GM12878 (cell line): ENCODE measurements at regions not wholly inside any gene's neighbourhood (a gene's known extent, or its start where the extent isn't known, plus 50 kb on each side); places are given as distances from the start of the nearest gene placed in this dataset.

Experiments used
- ATAC-seq: fragments of 200-7000 bp; cut with Tn5 transposase; 3 replicates; pipeline ENCODE4 v1.9.1; 2020; ENCODE audit warnings: mild to moderate bottlenecking, moderate library complexity
- BruUV-seq: library from RNA; stranded (reverse); fragments of 400-500 nt; replicated peaks from 2 replicates; lab custom pipeline; 2021; lab: Mats Ljungman, UMichigan
- CTCF ChIA-PET: fragments of 300-600 bp; sonication (Branson Sonifier 250); formaldehyde crosslinking; extraction: SDS; loops from one replicate; lab custom pipeline; 2021; ENCODE audit warnings: inconsistent platforms; lab: Yijun Ruan, JAX
- POLR2A ChIA-PET: fragments of 350-600 bp; formaldehyde crosslinking; extraction: SDS; loops from one replicate; lab custom pipeline; 2021; ENCODE audit warnings: inconsistent platforms; lab: Charles Lee
- RAD21 ChIA-PET: fragments of 300-600 bp; sonication (Branson Sonifier 250); formaldehyde crosslinking; loops from one replicate; lab custom pipeline; 2023; ENCODE audit warnings: antibody characterized with exemption; ENCODE audit not compliant: unreplicated experiment; lab: Charles Lee
- SMC1A ChIA-PET: fragments of 300-600 bp; sonication (Branson Sonifier 250); formaldehyde crosslinking; loops from one replicate; lab custom pipeline; 2023; ENCODE audit not compliant: unreplicated experiment, uncharacterized antibody; lab: Charles Lee
- DNase-seq: peaks from one replicate; pipeline ENCODE4 v3.0.0-alpha.2; 2011; ENCODE audit warnings: low read depth, low spot score
- FAIRE-seq: peaks from 3 replicates; lab custom pipeline; 2011; peaks lifted over from hg19 to GRCh38; lab: Jason Lieb, UNC
- H2AFZ ChIP-seq: 2 replicates; pipeline ENCODE4 v1.6.0; 2011; ENCODE audit warnings: low read depth, low read length, control low read depth; ENCODE audit not compliant: control insufficient read depth
- H3K27ac ChIP-seq: 2 replicates; pipeline ENCODE4 v1.5.1; 2011; ENCODE audit warnings: control low read depth; ENCODE audit not compliant: control insufficient read depth, insufficient read depth
- H3K27me3 ChIP-seq, 2 experiments: replicated peaks in 1 of 2; 2 replicates each; pipeline versions ENCODE4 v1.6.0 to v1.6.1; 2011; ENCODE audit warnings: low read length in 1 of 2; ENCODE audit not compliant: control insufficient read depth in 2 of 2, insufficient read depth in 2 of 2
- H3K36me3 ChIP-seq, 2 experiments: 2 replicates each; pipeline ENCODE4 v1.5.1; 2011; ENCODE audit warnings: low read length in 1 of 2; ENCODE audit not compliant: control insufficient read depth in 2 of 2, insufficient read depth in 2 of 2
- H3K4me1 ChIP-seq: 2 replicates; pipeline ENCODE4 v1.6.1; 2011; ENCODE audit warnings: mild to moderate bottlenecking, low read length, moderate library complexity, mixed read lengths; ENCODE audit not compliant: control insufficient read depth, insufficient read depth
- H3K4me2 ChIP-seq: 2 replicates; pipeline ENCODE4 v1.6.0; 2011; ENCODE audit warnings: control low read depth; ENCODE audit not compliant: control insufficient read depth, insufficient read depth
- H3K4me3 ChIP-seq: fragments of 200-600 bp; sonication (generic); 2 replicates; pipeline ENCODE4 v1.5.1; 2016
- H3K79me2 ChIP-seq: 2 replicates; pipeline ENCODE4 v1.6.0; 2011; ENCODE audit warnings: low read length; ENCODE audit not compliant: control insufficient read depth, insufficient read depth
- H3K9ac ChIP-seq: 2 replicates; pipeline ENCODE4 v1.8.0; 2011; ENCODE audit warnings: low read length, control low read depth, mixed read lengths; ENCODE audit not compliant: control insufficient read depth, insufficient read depth
- H3K9me3 ChIP-seq: replicated peaks from 3 replicates; pipeline ENCODE4 v1.5.1; 2011; ENCODE audit warnings: mild to moderate bottlenecking, low read length; ENCODE audit not compliant: control insufficient read depth, insufficient read depth
- H4K20me1 ChIP-seq: 2 replicates; pipeline ENCODE4 v1.6.0; 2011; ENCODE audit not compliant: control insufficient read depth, insufficient read depth
- ATF7 ChIP-seq: fragments of 450-650 bp; IDR thresholded peaks from 2 replicates; pipeline ENCODE4 v1.6.1; 2016; ENCODE audit warnings: low read depth, mild to moderate bottlenecking
- BCLAF1 ChIP-seq: fragments of 450-650 bp; IDR thresholded peaks from 2 replicates; pipeline ENCODE4 v1.6.1; 2017; ENCODE audit warnings: antibody characterized with exemption, mild to moderate bottlenecking, moderate library complexity
- BMI1 ChIP-seq: fragments of 450-650 bp; IDR thresholded peaks from 2 replicates; pipeline ENCODE4 v1.6.1; 2016; ENCODE audit warnings: mild to moderate bottlenecking, moderate library complexity, borderline replicate concordance
- CEBPB ChIP-seq, 2 experiments: fragments of 150-350 bp in 1 of 2; IDR thresholded peaks; 2 replicates each; pipeline ENCODE4 v1.6.1; 2012 to 2014; ENCODE audit warnings: low read depth in 2 of 2, low read length in 2 of 2, borderline replicate concordance in 1 of 2, inconsistent platforms in 1 of 2
- IKZF1 ChIP-seq: fragments of 450-650 bp; conservative IDR thresholded peaks from 2 replicates; pipeline ENCODE4 v1.6.1; 2017; ENCODE audit warnings: antibody characterized with exemption, mild to moderate bottlenecking
- JUNB ChIP-seq: IDR thresholded peaks from 2 replicates; pipeline ENCODE4 v1.6.1; 2016; ENCODE audit warnings: antibody characterized with exemption, mild to moderate bottlenecking
- JUND ChIP-seq: IDR thresholded peaks from 2 replicates; pipeline ENCODE4 v1.6.1; 2012; ENCODE audit warnings: low read depth, mild to moderate bottlenecking, low read length, improper control_type of control experiment, moderate library complexity
- NR2F1 ChIP-seq: fragments of 450-650 bp; conservative IDR thresholded peaks from 2 replicates; pipeline ENCODE4 v1.6.1; 2017; ENCODE audit warnings: mild to moderate bottlenecking
- POLR2AphosphoS5 ChIP-seq: IDR thresholded peaks from 2 replicates; pipeline ENCODE4 v1.6.1; 2011; ENCODE audit warnings: mild to moderate bottlenecking, low read length, inconsistent platforms
- SRF ChIP-seq, 2 experiments: IDR thresholded peaks; 2 replicates each; pipeline ENCODE4 v1.6.1; 2011; ENCODE audit warnings: low read depth in 2 of 2, low read length in 2 of 2, mild to moderate bottlenecking in 1 of 2, moderate library complexity in 1 of 2
- TCF7 ChIP-seq: IDR thresholded peaks from 2 replicates; pipeline ENCODE4 v1.6.1; 2014; ENCODE audit warnings: antibody characterized with exemption, borderline replicate concordance
- WRNIP1 ChIP-seq: IDR thresholded peaks from 2 replicates; pipeline ENCODE4 v1.6.1; 2011; ENCODE audit warnings: low read depth, low read length, improper control_type of control experiment, borderline replicate concordance
- ZBTB4 ChIP-seq: fragments of 450-650 bp; formaldehyde crosslinking; IDR thresholded peaks from 2 replicates; pipeline ENCODE4 v1.4.0; 2022; ENCODE audit warnings: mild to moderate bottlenecking, moderate library complexity
- in situ Hi-C: fragments of 300-500 bp; cut with MboI; formaldehyde crosslinking; loops from 9 replicates; pipeline ENCODE4 v1.14.3; 2018; ENCODE audit warnings: mixed read lengths
- intact Hi-C: fragments of 100-400 bp; cut with micrococcal nuclease; formaldehyde crosslinking; loops from one replicate; pipeline ENCODE4 v1.14.2; 2022; ENCODE audit not compliant: unreplicated experiment

DNA sequence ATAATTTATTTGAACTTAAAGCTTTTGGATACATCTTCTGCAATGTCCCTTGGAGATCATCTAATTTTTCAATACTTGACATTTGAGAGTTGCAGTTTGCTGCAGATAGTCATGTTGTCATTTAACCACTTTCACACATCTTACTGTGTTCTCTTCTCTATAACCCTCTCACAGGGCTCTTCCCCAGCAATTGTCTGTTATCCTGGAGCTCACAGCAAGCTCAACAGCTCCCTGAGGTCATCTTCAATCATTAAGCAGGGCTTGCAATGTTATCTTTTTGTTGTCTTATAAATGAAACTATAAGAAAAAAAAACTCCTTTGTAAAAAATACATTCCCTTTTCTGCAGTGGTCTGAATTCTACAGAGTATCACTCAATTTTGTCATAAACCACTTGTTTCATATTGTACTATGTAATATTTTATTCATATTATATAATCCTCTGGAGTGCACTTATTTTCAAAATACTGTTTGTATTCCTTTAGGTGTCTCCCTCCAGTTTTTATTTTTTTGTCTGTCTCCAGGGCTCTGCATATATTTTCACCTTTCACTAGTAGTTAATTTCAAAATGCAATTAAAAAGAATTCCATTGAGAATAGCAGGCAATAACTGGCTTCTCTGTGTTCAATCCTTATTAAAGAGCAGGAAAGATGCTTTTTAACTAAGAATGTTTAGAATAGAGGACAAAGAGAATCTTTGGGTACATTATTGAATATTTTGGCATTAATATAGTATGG, 106.3 kb upstream of the ARSJ start:
- ATAC-seq (no peak), FAIRE-seq (no peak), DNase-seq (no peak)
- H3K36me3 ChIP-seq, result no peaks in the 10 kb centered on the region
- in situ Hi-C loops (no loop called here), intact Hi-C loops (no loop called here)
- H3K9me3 ChIP-seq, result no peaks in the 10 kb centered on the region
- no peaks in the 10 kb centered on the region for H3K27me3 ChIP-seq
- no peaks in the 10 kb centered on the region for H4K20me1 ChIP-seq
- ChIA-PET SMC1A (interaction anchor here (1.1 to 1.2 kb wide), 2 partner anchors 11 to 14 kb away, joined by 4 to 5 read pairs; no protein-coding TSS in a partner anchor), CTCF (no interaction called here), POLR2A (no interaction called here), RAD21 (interaction anchor here (1.1 kb wide), 1 partner anchor 15 kb away, joined by 4 read pairs; no protein-coding TSS in a partner anchor)
- H3K9ac ChIP-seq, result no peak overlapping the region
- H3K4me1 ChIP-seq, result no peaks in the 10 kb centered on the region
- H2AFZ ChIP-seq, result no peak overlapping the region
- BruUV-seq, result no TSS peak
- no peak overlapping the region for H3K4me2 ChIP-seq
- H3K27ac ChIP-seq, result no peak overlapping the region
- no peak overlapping the region for H3K4me3 ChIP-seq
- H3K79me2 ChIP-seq, result no peaks in the 10 kb centered on the region
- TF ChIP-seq IKZF1 (no peak), BMI1 (no peak), POLR2AphosphoS5 (no peak), NR2F1 (no peak), SRF (IDR thresholded peaks at IDR 0.05; ENCODE audit: low read depth in 2 of 2, low read length in 2 of 2) (no peak), TCF7 (no peak), WRNIP1 (no peak), JUND (no peak), BCLAF1 (no peak), ZBTB4 (CRISPR knock-in tag) (no peak), ATF7 (no peak), CEBPB (IDR thresholded peaks at IDR 0.05; ENCODE audit: borderline replicate concordance in 1 of 2, low read depth in 2 of 2, low read length in 2 of 2) (no peak), JUNB (no peak)
